ENCODE measurements at regions not wholly inside any gene's neighbourhood (a gene's known extent, or its start where the extent isn't known, plus 50 kb on each side); places are given as distances from the start of the nearest gene placed in this dataset.

DNA sequence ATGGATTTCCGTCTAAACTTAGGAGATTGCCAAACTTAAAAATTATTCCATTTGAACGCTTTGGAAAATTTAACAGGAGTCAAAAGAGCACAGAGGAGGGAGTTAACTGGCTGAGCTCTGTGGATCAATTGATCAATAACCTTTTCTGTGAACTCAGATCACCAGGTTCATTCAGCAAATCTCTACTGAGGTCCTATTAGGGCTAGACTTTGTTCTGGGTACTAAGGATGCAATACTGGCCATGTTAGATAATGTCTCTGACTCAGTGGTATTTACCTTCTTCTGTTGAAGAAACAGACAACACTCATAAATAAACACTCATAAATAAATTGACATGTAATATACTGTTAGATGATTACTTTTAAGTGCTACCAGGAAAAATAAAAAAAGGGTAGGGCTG is 323.4 kb upstream of the SUCLG2 start:
- Mint-ChIP-seq H3K9me3 (ENCODE audit: unreplicated experiment) (no peaks in the 10 kb centered on the region), H3K27me3 (ENCODE audit: insufficient read depth, unreplicated experiment) (no peaks in the 10 kb centered on the region), H3K4me3 (ENCODE audit: unreplicated experiment) (no peak overlapping the region), H3K4me1 (ENCODE audit: low read depth, unreplicated experiment) (no peaks in the 10 kb centered on the region), H3K27ac (ENCODE audit: unreplicated experiment) (no peak overlapping the region), H3K36me3 (ENCODE audit: insufficient read depth, unreplicated experiment) (no peaks in the 10 kb centered on the region)
- POLR2A ChIA-PET: no interaction called here
- TF ChIP-seq, protein P1, sequence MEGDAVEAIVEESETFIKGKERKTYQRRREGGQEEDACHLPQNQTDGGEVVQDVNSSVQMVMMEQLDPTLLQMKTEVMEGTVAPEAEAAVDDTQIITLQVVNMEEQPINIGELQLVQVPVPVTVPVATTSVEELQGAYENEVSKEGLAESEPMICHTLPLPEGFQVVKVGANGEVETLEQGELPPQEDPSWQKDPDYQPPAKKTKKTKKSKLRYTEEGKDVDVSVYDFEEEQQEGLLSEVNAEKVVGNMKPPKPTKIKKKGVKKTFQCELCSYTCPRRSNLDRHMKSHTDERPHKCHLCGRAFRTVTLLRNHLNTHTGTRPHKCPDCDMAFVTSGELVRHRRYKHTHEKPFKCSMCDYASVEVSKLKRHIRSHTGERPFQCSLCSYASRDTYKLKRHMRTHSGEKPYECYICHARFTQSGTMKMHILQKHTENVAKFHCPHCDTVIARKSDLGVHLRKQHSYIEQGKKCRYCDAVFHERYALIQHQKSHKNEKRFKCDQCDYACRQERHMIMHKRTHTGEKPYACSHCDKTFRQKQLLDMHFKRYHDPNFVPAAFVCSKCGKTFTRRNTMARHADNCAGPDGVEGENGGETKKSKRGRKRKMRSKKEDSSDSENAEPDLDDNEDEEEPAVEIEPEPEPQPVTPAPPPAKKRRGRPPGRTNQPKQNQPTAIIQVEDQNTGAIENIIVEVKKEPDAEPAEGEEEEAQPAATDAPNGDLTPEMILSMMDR (IDR thresholded peaks at IDR 0.05; ENCODE audit: insufficient read depth in 1 of 2, low read depth in 1 of 2, low read length in 1 of 2, severe bottlenecking in 1 of 2, unreplicated experiment in 1 of 2): no peak
- H3K9me3 ChIP-seq: no peaks in the 10 kb centered on the region
- DNase-seq: no peak
- intact Hi-C loops (cut with micrococcal nuclease; ENCODE audit: unreplicated experiment): no loop called here
- H3K27me3 ChIP-seq (replicated peaks; ENCODE audit: control insufficient read depth, insufficient read depth, low read length): no peaks in the 10 kb centered on the region; the same call in 1 of the 2 replicates
- no peaks in the 10 kb centered on the region for H3K4me1 ChIP-seq
- H3K36me3 ChIP-seq (ENCODE audit: control insufficient read depth, insufficient read depth, low read length): no peaks in the 10 kb centered on the region
- CTCF ChIA-PET: no interaction called here
- no peak overlapping the region for H3K4me3 ChIP-seq (ENCODE audit: low read depth, low read length)
- no TSS peak for BruUV-seq (replicated peaks)

DNA sequence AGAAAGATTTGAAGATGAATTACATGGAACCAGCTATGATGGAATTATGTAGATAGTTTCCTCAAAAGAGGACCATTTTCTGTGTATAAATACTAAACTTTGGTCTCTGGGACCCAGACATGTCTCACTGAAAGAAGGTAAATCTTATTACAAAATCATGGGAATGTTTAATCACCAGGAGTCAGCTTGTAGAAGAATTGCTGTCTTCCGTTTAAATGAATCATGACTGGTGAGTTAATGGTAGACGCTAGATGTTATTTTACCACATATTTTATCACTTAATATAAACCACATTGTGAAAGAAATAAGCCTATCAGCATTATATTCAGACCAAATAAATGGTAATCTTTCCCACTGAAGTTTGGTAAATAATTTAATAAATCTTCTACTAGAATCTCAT is 322.3 kb upstream of the SUCLG2 start:
- Mint-ChIP-seq H3K4me1 (ENCODE audit: low read depth, unreplicated experiment) (no peaks in the 10 kb centered on the region), H3K27me3 (ENCODE audit: insufficient read depth, unreplicated experiment) (no peaks in the 10 kb centered on the region)
- TF ChIP-seq, protein P1 (IDR thresholded peaks at IDR 0.05; ENCODE audit: insufficient read depth in 1 of 2, low read depth in 1 of 2, low read length in 1 of 2, severe bottlenecking in 1 of 2, unreplicated experiment in 1 of 2): no peak

DNA sequence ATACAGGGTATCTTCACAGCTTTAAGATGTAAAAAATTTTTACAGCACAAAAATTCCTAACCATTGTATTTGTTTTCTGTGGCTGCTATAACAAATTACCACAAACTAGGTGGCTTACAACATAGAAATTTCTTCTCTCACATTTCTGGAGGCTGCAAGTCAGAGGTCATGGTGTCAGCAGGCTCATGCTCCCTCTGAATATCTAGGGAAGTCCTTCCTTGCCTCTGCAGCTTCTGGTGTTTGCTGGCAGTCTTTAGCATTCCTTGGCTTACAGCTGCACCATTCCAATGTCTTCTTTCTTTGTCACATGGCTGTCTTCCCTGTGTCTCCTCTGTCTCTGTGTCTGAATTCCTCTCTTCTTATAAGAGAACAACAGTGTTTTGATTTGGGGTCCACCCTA is 310.2 kb upstream of the SUCLG2 start:
- H3K9me3 ChIP-seq: no peaks in the 10 kb centered on the region
- H3K4me3 ChIP-seq (ENCODE audit: low read depth, low read length): no peak overlapping the region
- no peaks in the 10 kb centered on the region for H3K27me3 ChIP-seq (replicated peaks; ENCODE audit: control insufficient read depth, insufficient read depth, low read length)
- H3K36me3 Mint-ChIP-seq (ENCODE audit: insufficient read depth, unreplicated experiment): no peaks in the 10 kb centered on the region
- H3K9me3 Mint-ChIP-seq (ENCODE audit: unreplicated experiment): no peaks in the 10 kb centered on the region
- BruUV-seq (replicated peaks): no TSS peak
- no peak overlapping the region for H3K27ac Mint-ChIP-seq (ENCODE audit: unreplicated experiment)
- peaks cover 3% of the 10 kb centered on the region for H3K27me3 Mint-ChIP-seq (ENCODE audit: insufficient read depth, unreplicated experiment)
- intact Hi-C loops (cut with micrococcal nuclease; ENCODE audit: unreplicated experiment): no loop called here
- CTCF ChIA-PET: no interaction called here
- no peak overlapping the region for H3K4me3 Mint-ChIP-seq (ENCODE audit: unreplicated experiment)
- H3K4me1 Mint-ChIP-seq (ENCODE audit: low read depth, unreplicated experiment): no peaks in the 10 kb centered on the region
- POLR2A ChIA-PET: no interaction called here
- no peak for DNase-seq
- TF ChIP-seq, protein P1 (IDR thresholded peaks at IDR 0.05; ENCODE audit: insufficient read depth in 1 of 2, low read depth in 1 of 2, low read length in 1 of 2, severe bottlenecking in 1 of 2, unreplicated experiment in 1 of 2): no peak
- no peaks in the 10 kb centered on the region for H3K4me1 ChIP-seq
- H3K36me3 ChIP-seq (ENCODE audit: control insufficient read depth, insufficient read depth, low read length): no peaks in the 10 kb centered on the region

More for the DNA sequence above, 322.3 kb upstream of the SUCLG2 start:
- Histone ChIP-seq H3K27me3 (replicated peaks; ENCODE audit: control insufficient read depth, insufficient read depth, low read length) (no peaks in the 10 kb centered on the region; the same call in 1 of the 2 replicates), H3K9me3 (no peaks in the 10 kb centered on the region), H3K4me1 (no peaks in the 10 kb centered on the region), H3K36me3 (ENCODE audit: control insufficient read depth, insufficient read depth, low read length) (no peaks in the 10 kb centered on the region), H3K4me3 (ENCODE audit: low read depth, low read length) (no peak overlapping the region)
- CTCF ChIA-PET: no interaction called here
- POLR2A ChIA-PET: no interaction called here
- Mint-ChIP-seq H3K27ac (ENCODE audit: unreplicated experiment) (no peak overlapping the region), H3K36me3 (ENCODE audit: insufficient read depth, unreplicated experiment) (no peaks in the 10 kb centered on the region), H3K4me3 (ENCODE audit: unreplicated experiment) (no peak overlapping the region), H3K9me3 (ENCODE audit: unreplicated experiment) (no peaks in the 10 kb centered on the region)
- no peak for DNase-seq
- no TSS peak for BruUV-seq (replicated peaks)
- intact Hi-C loops (cut with micrococcal nuclease; ENCODE audit: unreplicated experiment): no loop called here
